ENCODE measurements at regions not wholly inside any gene's neighbourhood (a gene's known extent, or its start where the extent isn't known, plus 50 kb on each side); places are given as distances from the start of the nearest gene placed in this dataset.

DNA sequence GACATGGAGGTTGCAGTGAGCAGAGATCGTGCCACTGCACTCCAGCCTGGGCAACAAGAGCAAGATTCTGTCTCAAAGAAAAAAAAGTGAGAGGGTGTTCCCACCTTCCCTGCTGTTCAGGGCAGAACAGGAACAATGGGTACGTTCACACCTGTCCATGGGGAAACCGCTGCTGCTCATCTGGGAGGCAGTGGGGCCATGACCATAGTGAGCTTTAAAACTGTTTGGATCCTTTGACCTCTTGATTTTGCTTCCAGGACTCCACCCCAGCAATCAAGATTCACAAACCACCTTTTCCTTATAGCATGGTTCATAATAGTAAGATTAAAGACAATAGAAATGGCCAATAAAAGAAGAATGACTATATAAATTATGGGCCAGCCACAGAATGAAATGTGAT lies 209.2 kb downstream of the ARL4C start:
- TF ChIP-seq POLR2A (IDR thresholded peaks at IDR 0.05; ENCODE audit: low read depth, low read length) (no peak), TAF1 (IDR thresholded peaks at IDR 0.05; ENCODE audit: low read depth, low read length) (no peak), POLR2AphosphoS5 (IDR thresholded peaks at IDR 0.05; ENCODE audit: low read depth, low read length) (no peak), POU2F2 (IDR thresholded peaks at IDR 0.05; ENCODE audit: low read depth, low read length) (no peak), PAX5 (IDR thresholded peaks at IDR 0.05; ENCODE audit: insufficient read depth, low read length, severe bottlenecking) (no peak), SPI1 (IDR thresholded peaks at IDR 0.05; ENCODE audit: low read depth, low read length) (no peak)
